ENCODE measurements at regions not wholly inside any gene's neighbourhood (a gene's known extent, or its start where the extent isn't known, plus 50 kb on each side); places are given as distances from the start of the nearest gene placed in this dataset.

DNA sequence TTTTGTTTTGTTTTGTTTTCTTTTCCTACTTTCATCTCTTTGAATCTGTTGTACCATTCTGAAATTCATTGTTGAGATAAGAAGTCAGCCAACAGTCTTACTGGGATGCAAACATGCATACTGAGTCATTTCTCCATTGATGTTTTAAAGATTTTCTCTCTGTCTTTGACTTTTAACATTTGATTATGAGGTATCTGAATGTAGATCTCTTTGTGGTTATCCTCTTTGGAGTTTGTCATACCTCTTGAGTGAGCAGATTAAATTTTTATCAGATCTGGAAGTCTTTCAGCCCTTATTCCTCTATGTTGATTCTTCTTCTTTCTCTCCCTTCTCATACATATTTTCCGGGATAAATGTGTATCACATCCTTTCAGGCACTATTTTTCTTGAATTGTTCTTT is 406.9 kb upstream of the NCAM2 start:
- no peak for TF ChIP-seq POLR2A (IDR thresholded peaks at IDR 0.05; ENCODE audit: low read length)
- TF ChIP-seq GATA1 (IDR thresholded peaks at IDR 0.05; ENCODE audit: low read depth, low read length) = no peak
- peak in 1 of 2 experiments; percentile 2 for DNase-seq

DNA sequence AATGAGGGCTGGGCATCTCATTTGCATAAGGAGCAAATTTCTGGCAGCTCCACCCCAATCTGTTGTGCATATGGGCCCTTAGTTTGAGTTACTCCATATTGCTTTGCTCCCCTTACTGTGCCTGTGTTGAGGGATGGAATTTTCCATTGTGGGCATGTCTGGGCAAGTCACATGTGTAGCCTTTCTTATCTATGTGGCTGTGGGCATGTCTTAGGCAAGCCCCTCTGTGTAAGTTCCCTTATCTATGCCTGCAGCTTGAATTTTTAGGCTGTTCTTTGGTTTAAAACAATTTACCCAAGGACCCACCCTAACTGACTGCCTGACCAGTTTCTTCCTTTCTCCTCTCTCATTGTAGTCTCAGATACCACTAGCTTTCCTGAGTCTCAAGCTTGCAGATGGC is 405.7 kb upstream of the NCAM2 start:
- peak; percentile 61 to 79 for DNase-seq
- no peak for TF ChIP-seq POLR2A (IDR thresholded peaks at IDR 0.05; ENCODE audit: low read length)
- no peak for TF ChIP-seq GATA1 (IDR thresholded peaks at IDR 0.05; ENCODE audit: low read depth, low read length)

DNA sequence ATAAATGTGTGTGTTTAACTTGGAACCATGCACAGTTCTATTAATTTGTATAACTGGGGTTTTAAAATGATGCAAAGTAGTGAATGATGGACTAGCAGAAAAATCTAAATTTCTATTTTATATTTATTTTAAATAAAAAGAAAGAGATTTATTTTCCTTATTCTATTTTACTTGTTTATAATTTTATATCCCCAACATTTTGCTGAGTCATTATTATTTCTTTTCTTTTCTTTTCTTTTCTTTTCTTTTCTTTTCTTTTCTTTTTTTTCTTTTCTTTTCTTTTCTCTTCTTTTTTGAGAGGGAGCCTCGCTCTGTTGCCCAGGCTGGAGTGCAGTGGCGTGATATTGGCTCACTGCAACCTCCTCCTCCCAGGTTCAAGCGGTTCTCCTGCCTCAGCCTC is 395.0 kb upstream of the NCAM2 start:
- no peak for TF ChIP-seq GATA1 (IDR thresholded peaks at IDR 0.05; ENCODE audit: low read depth, low read length)
- no peak for TF ChIP-seq POLR2A (IDR thresholded peaks at IDR 0.05; ENCODE audit: low read length)
- no peak for DNase-seq

DNA sequence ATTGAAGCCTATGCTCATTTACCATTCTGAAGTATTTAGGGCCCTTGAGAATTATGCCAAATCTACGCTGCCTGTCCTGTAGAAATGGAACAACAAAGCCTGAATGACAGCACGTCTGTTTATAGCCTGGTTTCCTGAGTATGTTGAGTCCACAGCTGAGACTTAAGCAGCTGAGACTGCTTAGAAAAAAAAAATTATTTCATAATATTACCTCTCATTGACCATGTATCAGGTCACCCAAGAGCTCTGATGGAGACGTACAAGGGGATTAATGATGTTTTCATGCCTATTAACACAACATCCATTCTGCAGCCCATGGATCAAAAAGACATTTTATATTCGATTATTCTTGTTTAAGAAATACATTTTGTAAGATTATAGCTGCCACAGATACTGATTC is 387.2 kb upstream of the NCAM2 start:
- no peak for TF ChIP-seq POLR2A (IDR thresholded peaks at IDR 0.05; ENCODE audit: low read length)
- no peak for TF ChIP-seq GATA1 (IDR thresholded peaks at IDR 0.05; ENCODE audit: low read depth, low read length)
- DNase-seq = no peak

DNA sequence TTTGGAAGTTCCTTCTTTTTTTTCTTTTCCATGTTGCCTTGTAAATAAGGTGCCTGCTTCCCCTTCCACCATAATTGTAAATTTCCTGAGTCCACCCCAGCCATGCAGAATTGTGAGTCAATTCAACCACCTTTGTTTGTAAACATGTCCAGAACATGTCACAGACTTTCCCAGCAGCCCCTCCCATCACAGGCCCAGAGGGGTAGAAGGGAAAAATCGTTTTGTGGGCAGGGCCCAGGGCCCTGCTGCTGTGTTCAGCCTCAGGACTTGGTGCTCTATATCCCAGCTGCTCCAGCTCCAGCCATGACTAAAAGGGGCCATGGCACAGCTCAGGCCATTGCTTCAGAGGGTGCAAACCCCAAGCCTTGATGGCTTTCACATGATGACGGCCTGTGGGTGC is 384.6 kb upstream of the NCAM2 start:
- DNase-seq = no peak
- TF ChIP-seq POLR2A (IDR thresholded peaks at IDR 0.05; ENCODE audit: low read length) (no peak), GATA1 (IDR thresholded peaks at IDR 0.05; ENCODE audit: low read depth, low read length) (no peak)

DNA sequence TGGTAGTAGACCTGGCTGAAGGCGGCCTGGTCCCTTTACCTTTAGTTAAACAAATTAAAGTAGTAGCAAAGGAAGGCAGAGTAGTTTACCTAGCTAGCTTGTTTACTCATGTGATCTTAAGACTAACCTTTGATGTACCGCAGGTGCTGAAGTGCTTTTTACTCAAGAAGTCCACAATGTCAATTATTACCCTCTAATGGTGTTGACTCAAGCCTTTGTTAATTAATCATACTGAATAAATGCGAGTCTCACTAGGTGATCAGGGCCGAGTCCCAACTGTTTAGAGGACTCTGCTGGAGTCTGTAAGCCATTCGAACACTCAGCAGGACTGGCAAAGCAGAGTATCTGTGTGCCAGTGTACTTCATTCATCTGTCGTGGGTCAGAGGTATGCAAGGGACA is 381.1 kb upstream of the NCAM2 start:
- no peak for DNase-seq
- TF ChIP-seq POLR2A (IDR thresholded peaks at IDR 0.05; ENCODE audit: low read length) = no peak
- TF ChIP-seq GATA1 (IDR thresholded peaks at IDR 0.05; ENCODE audit: low read depth, low read length) = no peak

DNA sequence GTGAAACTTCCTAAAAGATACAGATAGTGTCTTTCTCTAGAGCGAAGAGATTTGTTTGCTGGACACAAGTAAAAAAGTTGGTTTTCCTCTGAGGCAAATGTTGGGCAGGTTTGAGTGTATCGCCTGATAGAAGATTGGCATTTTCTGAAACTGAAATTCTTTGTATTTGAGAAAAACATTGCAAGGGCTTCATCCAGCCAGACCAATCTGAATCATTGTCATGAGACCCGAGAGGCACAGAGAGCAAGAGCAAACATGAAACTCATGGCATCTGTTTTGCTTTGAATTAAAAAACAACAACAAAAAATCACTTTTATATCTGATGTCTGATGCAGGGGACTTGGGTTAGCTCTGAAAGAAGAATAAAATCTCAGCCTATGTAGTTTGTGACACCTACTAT is 379.3 kb upstream of the NCAM2 start:
- no peak for TF ChIP-seq GATA1 (IDR thresholded peaks at IDR 0.05; ENCODE audit: low read depth, low read length)
- no peak for TF ChIP-seq POLR2A (IDR thresholded peaks at IDR 0.05; ENCODE audit: low read length)
- DNase-seq = no peak

DNA sequence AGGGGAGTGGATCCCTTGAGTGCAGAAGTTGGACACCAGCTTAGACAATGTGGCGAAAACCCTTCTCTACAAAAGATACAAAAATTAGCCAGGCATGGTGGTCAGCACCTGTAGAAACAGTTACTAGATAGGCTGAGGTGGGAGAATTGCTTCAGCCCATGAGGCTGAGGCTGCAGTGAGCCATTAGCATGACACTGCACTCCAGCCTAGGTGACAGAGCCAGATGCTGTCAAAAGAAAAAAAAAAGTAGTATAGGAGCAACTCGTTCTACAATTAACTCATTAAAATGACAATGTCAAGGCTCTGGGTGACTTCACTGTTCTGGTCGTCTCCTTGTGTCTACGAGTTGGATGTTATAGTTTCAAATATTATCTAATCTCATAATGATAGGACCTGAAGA is 370.6 kb upstream of the NCAM2 start:
- DNase-seq = no peak
- TF ChIP-seq POLR2A (IDR thresholded peaks at IDR 0.05; ENCODE audit: low read length) = no peak
- no peak for TF ChIP-seq GATA1 (IDR thresholded peaks at IDR 0.05; ENCODE audit: low read depth, low read length)

DNA sequence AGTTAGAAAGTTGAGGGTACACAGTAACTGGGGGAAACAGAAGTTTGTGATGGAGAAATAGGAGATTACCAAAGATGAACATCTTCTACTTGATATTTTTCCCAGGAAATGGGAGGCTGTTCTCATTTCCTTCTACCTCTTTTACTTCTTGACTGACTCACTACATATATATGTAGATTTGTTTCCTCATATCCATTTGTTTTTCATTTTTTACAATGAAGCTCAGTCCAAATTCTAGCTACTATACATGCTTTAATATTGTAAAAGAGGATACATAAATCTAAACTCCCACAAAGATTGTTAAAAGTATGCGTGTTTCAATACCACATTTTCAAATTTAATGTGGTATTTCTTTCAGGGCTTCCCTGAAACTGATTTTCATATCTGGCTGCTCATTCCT is 366.6 kb upstream of the NCAM2 start:
- no peak for DNase-seq
- TF ChIP-seq POLR2A (IDR thresholded peaks at IDR 0.05; ENCODE audit: low read length) (no peak), GATA1 (IDR thresholded peaks at IDR 0.05; ENCODE audit: low read depth, low read length) (no peak)

DNA sequence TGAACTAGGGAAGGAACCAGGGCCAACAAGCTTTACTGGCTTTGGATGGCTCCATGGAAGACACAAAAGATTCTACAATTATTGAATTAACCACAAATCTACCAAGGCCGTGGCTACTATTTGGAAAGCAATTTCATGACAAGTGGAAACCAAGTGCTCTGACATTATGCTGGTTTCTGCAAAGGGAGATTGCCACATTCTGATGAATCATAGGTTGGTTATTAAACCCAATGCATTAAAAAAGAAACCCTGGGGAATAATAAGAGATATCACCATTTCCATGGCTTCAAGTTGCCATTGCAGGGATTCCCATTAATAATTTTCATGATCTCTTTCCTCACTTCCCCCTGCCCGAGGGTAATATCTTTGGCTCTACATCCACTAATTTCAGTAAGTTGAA is 359.2 kb upstream of the NCAM2 start:
- no peak for TF ChIP-seq POLR2A (IDR thresholded peaks at IDR 0.05; ENCODE audit: low read length)
- DNase-seq = no peak

DNA sequence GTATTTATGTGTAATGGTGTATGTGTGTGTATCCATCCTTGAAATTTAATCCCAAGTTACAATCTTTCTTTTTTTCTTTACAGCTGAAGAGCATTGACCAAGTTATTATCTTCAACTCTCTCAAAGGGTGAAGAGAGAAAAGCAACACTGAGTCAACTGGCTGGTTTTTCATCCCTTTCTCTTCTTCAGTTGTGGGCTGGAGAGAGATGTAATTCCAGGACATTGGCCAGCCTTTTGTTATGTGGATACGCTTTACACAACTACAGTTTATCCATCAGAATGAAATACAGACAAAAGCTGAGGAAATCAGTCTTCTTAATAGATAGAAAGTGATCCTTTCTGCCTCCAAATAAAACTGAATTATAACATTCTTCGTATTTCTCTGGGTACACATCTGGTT is 357.0 kb upstream of the NCAM2 start:
- TF ChIP-seq POLR2A (IDR thresholded peaks at IDR 0.05; ENCODE audit: low read length) (no peak), GATA1 (IDR thresholded peaks at IDR 0.05; ENCODE audit: low read depth, low read length) (no peak)
- DNase-seq = no peak

DNA sequence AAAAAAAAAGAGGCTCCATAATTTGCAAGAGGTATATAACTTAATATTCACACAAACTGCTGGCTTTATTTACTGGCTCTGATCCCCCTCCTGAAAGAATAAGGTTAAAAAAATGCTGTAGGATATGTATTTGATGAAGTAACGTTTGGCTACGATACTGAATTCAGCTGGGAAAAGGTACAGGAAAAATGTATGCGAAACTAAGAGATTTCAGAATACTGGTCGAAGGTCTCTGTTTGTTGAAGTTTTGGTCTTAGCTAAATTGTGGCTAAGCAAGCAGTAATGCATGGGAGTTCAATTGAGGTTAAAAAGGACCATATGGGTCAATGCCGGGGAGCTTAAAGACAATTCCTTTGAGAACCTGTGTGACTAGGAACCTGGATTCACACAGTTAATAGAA is 355.5 kb upstream of the NCAM2 start:
- DNase-seq = no peak
- no peak for TF ChIP-seq GATA1 (IDR thresholded peaks at IDR 0.05; ENCODE audit: low read depth, low read length)
- no peak for TF ChIP-seq POLR2A (IDR thresholded peaks at IDR 0.05; ENCODE audit: low read length)

DNA sequence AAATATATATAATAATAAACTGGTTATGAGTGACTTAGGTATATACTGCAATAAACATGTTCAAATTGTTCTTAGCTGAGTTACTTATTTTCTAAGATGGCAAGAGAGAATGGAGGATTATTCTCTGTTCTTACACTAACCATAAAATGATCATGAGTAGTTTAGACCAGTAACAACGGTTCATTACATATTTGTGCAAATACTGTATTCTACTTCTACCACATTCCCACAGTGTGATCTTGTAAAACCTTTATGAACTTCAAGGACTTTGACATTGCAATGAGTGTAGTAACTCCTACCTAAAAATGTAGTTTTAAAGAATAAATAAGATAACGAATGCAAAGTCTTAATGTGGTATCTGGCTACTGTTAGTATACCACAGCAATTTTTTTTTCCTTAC is 353.7 kb upstream of the NCAM2 start:
- DNase-seq = no peak
- TF ChIP-seq POLR2A (IDR thresholded peaks at IDR 0.05; ENCODE audit: low read length) (no peak), GATA1 (IDR thresholded peaks at IDR 0.05; ENCODE audit: low read depth, low read length) (no peak)

DNA sequence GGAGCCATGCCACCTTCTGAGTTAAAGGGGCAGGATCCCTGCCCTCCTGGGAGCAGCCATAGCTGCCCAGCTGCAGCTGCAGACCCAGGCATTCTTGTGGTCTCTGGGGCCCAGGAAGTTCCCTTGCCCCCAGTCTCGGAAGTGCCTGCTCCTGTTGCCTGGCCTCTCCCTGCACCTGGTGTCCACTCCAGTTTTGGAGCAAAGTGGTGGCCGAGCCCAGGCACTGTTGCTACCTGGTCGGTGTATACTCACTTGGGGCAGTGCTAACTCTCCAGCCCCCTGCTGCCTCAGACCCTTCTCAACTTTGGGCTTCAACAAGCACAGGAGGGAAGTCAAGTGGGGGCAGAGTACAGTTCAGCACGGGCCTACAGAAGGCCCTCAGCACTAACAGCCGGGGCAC is 352.9 kb upstream of the NCAM2 start:
- TF ChIP-seq GATA1 (IDR thresholded peaks at IDR 0.05; ENCODE audit: low read depth, low read length) = no peak
- no peak for TF ChIP-seq POLR2A (IDR thresholded peaks at IDR 0.05; ENCODE audit: low read length)
- no peak for DNase-seq

DNA sequence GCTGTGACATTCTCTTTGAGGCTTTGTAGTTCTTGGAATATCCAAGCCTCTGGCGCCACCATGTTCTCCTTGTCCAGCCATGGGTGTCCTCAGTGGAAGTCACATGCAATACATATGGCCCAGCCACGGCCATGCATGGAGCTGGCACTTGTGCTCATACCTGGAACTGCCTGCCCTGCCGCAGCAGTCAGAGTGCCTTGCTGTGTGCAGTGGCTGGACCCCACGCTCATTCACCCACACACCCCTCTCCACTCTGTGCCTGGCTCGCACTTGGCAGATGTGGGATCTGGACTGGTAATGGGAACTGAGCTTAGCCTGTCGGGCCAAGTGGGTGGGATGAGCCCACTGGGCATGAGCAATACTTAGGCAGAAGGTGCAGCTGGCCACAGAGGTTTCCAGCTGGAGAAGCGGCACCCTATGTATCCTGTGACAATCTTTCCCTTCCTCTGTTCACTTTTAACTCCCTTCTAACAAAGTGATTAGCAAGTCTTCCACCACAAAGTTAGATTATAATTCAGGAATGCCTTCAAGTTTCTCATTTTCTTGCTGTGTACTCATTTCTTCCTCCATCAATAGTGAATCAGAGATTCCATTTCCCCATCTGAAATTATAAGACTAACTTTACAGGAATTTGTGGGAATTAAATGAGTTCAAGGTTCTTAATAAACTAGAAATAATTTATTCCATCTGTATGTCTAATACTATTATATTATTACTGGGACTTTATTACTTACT is 351.6 kb upstream of the NCAM2 start:
- no peak for DNase-seq
- no peak for TF ChIP-seq POLR2A (IDR thresholded peaks at IDR 0.05; ENCODE audit: low read length)

DNA sequence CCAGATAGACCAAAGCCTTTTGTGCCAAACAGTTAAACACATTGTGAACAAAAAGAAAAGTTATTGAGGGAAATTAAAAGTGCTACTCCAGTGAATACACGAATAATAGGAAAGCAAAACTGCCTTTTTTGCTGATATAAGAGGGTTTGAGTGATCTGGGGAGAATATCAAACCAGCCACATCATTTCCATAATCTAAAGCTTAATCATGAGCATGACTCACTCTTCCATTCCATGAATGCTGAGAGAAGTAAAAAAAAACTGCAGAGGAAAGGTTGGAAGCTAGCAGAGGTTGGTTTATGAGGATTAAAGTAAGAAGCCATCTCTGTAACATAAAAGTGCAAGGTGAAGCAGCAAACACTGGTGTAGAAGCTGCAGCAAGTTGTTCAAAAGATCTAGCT is 350.6 kb upstream of the NCAM2 start:
- TF ChIP-seq POLR2A (IDR thresholded peaks at IDR 0.05; ENCODE audit: low read length) (no peak), GATA1 (IDR thresholded peaks at IDR 0.05; ENCODE audit: low read depth, low read length) (no peak)
- DNase-seq = no peak
